ENCODE measurements at regions not wholly inside any gene's neighbourhood (a gene's known extent, or its start where the extent isn't known, plus 50 kb on each side); places are given as distances from the start of the nearest gene placed in this dataset.

GRCh38 chr18:52280702-52281101 lies 59.3 kb upstream of the DCC start:
- TF ChIP-seq CTCF (IDR thresholded peaks at IDR 0.05; ENCODE audit: insufficient read depth, low read length, poor library complexity, severe bottlenecking) = no peak
- DNase-seq (ENCODE audit: low read depth) = no peak
- Histone ChIP-seq H3K36me3 (ENCODE audit: control insufficient read depth, insufficient read depth, low read length) (no peaks in the 10 kb centered on the region), H3K4me3 (ENCODE audit: low read depth, low read length) (no peak overlapping the region), H3K27me3 (ENCODE audit: control insufficient read depth, insufficient read depth, low read length) (no peaks in the 10 kb centered on the region)

GRCh38 chr18:52283927-52284326 lies 56.1 kb upstream of the DCC start:
- H3K4me3 ChIP-seq (ENCODE audit: low read depth, low read length) = no peak overlapping the region
- TF ChIP-seq CTCF (IDR thresholded peaks at IDR 0.05; ENCODE audit: insufficient read depth, low read length, poor library complexity, severe bottlenecking) = no peak
- no peaks in the 10 kb centered on the region for H3K36me3 ChIP-seq (ENCODE audit: control insufficient read depth, insufficient read depth, low read length)
- no peak for DNase-seq (ENCODE audit: low read depth)
- no peaks in the 10 kb centered on the region for H3K27me3 ChIP-seq (ENCODE audit: control insufficient read depth, insufficient read depth, low read length)

- Histone ChIP-seq H3K27me3 (ENCODE audit: control insufficient read depth, insufficient read depth, low read length) (no peaks in the 10 kb centered on the region), H3K4me3 (ENCODE audit: low read depth, low read length) (no peak overlapping the region), H3K36me3 (ENCODE audit: control insufficient read depth, insufficient read depth, low read length) (no peaks in the 10 kb centered on the region)
- TF ChIP-seq CTCF (IDR thresholded peaks at IDR 0.05; ENCODE audit: insufficient read depth, low read length, poor library complexity, severe bottlenecking) = no peak
- no peak for DNase-seq (ENCODE audit: low read depth)
These were observed 53.3 kb upstream of the DCC start for GRCh38 chr18:52286675-52287074.

GRCh38 chr18:52287151-52287550 lies 52.8 kb upstream of the DCC start:
- H3K36me3 ChIP-seq (ENCODE audit: control insufficient read depth, insufficient read depth, low read length) = no peaks in the 10 kb centered on the region
- DNase-seq (ENCODE audit: low read depth) = peak; percentile 10
- no peaks in the 10 kb centered on the region for H3K27me3 ChIP-seq (ENCODE audit: control insufficient read depth, insufficient read depth, low read length)
- no peak overlapping the region for H3K4me3 ChIP-seq (ENCODE audit: low read depth, low read length)
- no peak for TF ChIP-seq CTCF (IDR thresholded peaks at IDR 0.05; ENCODE audit: insufficient read depth, low read length, poor library complexity, severe bottlenecking)

GRCh38 chr18:52288403-52289004 lies 51.5 kb upstream of the DCC start:
- Histone ChIP-seq H3K27me3 (ENCODE audit: control insufficient read depth, insufficient read depth, low read length) (no peaks in the 10 kb centered on the region), H3K4me3 (ENCODE audit: low read depth, low read length) (no peak overlapping the region), H3K36me3 (ENCODE audit: control insufficient read depth, insufficient read depth, low read length) (no peaks in the 10 kb centered on the region)
- TF ChIP-seq CTCF (IDR thresholded peaks at IDR 0.05; ENCODE audit: insufficient read depth, low read length, poor library complexity, severe bottlenecking) = peak; percentile 89
- no peak for DNase-seq (ENCODE audit: low read depth)

- Histone ChIP-seq H3K4me3 (ENCODE audit: low read depth, low read length) (no peak overlapping the region), H3K27me3 (ENCODE audit: control insufficient read depth, insufficient read depth, low read length) (no peaks in the 10 kb centered on the region), H3K36me3 (ENCODE audit: control insufficient read depth, insufficient read depth, low read length) (no peaks in the 10 kb centered on the region)
- no peak for TF ChIP-seq CTCF (IDR thresholded peaks at IDR 0.05; ENCODE audit: insufficient read depth, low read length, poor library complexity, severe bottlenecking)
- no peak for DNase-seq (ENCODE audit: low read depth)
These were observed 50.6 kb upstream of the DCC start for GRCh38 chr18:52289392-52289791.

Measured in kidney epithelial cell (primary cell).